C4-2B (cell line): ENCODE measurements at regions not wholly inside any gene's neighbourhood (a gene's known extent, or its start where the extent isn't known, plus 50 kb on each side); places are given as distances from the start of the nearest gene placed in this dataset.

Experiments used
- CTCF ChIP-seq: fragments of 450-650 bp; conservative IDR thresholded peaks from 2 replicates; pipeline ENCODE4 v1.5.1; 2017; ENCODE audit warnings: mild to moderate bottlenecking
- ZFX ChIP-seq: fragments of 450-650 bp; IDR thresholded peaks from 2 replicates; pipeline ENCODE4 v1.6.1; 2017

GRCh38 chr3:87810452-87811016, 248.3 kb downstream of the CGGBP1 start:
- TF ChIP-seq CTCF = no peak
- TF ChIP-seq ZFX = no peak
